ENCODE measurements at regions not wholly inside any gene's neighbourhood (a gene's known extent, or its start where the extent isn't known, plus 50 kb on each side); places are given as distances from the start of the nearest gene placed in this dataset.

GRCh38 chr2:14297340-14297739 lies 335.2 kb upstream of the LRATD1 start:
- TF ChIP-seq, protein P1, sequence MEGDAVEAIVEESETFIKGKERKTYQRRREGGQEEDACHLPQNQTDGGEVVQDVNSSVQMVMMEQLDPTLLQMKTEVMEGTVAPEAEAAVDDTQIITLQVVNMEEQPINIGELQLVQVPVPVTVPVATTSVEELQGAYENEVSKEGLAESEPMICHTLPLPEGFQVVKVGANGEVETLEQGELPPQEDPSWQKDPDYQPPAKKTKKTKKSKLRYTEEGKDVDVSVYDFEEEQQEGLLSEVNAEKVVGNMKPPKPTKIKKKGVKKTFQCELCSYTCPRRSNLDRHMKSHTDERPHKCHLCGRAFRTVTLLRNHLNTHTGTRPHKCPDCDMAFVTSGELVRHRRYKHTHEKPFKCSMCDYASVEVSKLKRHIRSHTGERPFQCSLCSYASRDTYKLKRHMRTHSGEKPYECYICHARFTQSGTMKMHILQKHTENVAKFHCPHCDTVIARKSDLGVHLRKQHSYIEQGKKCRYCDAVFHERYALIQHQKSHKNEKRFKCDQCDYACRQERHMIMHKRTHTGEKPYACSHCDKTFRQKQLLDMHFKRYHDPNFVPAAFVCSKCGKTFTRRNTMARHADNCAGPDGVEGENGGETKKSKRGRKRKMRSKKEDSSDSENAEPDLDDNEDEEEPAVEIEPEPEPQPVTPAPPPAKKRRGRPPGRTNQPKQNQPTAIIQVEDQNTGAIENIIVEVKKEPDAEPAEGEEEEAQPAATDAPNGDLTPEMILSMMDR (IDR thresholded peaks at IDR 0.05), result no peak
- no peak for TF ChIP-seq EZH2 (IDR thresholded peaks at IDR 0.05; ENCODE audit: borderline replicate concordance, insufficient read depth, low read depth, low read length, poor library complexity, severe bottlenecking)

All from B cell (primary cell).